ENCODE measurements at regions not wholly inside any gene's neighbourhood (a gene's known extent, or its start where the extent isn't known, plus 50 kb on each side); places are given as distances from the start of the nearest gene placed in this dataset.

DNA sequence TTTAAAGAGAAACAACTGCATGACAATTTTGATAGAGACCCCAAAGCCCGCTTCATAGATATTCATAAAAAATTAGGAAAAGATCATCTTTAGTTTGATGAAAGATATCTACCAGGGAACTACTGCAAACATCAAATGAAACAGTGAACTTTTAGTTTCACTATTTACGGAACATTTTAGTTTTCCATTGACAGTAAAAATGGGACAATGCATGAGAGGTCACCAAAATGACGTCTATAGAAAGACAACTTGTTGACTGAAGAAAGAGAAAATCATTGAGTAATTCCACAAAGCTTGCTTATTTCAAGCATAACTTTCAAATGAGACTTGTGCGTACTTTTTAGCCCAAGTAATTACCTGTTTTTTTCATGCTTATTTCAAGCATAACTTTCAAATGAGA is 411.4 kb downstream of the HLX start:
- intact Hi-C loops (cut with micrococcal nuclease): no loop called here

DNA sequence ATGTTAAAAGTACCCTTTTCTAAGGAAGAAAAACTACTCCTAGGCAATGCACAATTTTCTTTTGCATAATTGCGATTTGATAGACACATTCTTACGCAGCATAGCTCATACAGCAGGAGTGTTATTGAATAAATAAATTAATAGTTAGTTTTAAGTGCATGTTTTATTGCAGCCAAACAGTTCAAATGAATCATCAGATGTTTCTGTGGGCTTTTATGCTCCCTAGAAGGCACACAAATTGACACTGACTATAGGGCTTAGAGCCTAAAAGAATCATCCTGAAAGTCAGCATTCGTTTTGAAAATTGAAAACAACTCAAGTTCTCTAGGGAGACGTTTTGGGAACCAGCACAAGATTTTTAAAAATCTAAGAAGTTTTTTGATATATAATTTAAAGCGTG is 411.9 kb downstream of the HLX start:
- intact Hi-C loops (cut with micrococcal nuclease): no loop called here

DNA sequence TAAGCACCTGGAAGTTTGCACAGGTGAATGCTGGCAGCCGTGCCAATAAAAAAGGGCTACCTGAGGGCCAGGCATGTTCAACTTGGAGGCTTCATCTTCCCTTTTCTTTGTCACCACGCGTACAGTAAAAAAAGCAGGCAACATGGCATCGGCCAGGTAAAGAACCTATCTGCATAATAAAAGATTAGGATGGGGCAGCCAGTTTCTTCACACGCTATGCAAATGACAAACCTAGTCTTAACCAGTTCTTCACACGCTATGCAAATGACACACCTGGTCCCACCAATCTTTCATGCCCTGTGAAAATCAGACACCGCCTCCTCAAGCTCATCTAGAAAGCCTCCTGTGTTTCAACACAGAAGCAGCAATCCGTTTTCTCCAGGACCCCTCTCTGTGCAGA is 413.4 kb downstream of the HLX start:
- intact Hi-C loops (cut with micrococcal nuclease): no loop called here

DNA sequence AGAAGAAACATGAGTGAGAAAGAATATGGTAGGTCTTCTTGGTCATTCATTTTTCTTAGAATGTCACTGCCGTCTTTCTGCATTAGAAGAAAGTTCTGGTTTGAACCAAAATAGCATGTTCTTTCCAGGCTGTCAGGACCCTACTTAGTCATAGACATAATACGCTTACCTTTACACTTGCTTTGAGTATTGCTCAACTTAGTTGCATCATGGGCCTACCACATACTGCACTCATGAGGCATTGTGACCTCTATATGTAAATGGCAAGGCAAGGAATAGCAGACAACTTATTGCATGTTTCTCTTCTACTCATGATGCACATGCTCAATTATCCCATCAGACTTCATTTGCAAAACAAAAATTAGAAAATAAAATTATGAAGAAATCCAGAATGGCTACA is 415.0 kb downstream of the HLX start:
- intact Hi-C loops (cut with micrococcal nuclease): no loop called here

DNA sequence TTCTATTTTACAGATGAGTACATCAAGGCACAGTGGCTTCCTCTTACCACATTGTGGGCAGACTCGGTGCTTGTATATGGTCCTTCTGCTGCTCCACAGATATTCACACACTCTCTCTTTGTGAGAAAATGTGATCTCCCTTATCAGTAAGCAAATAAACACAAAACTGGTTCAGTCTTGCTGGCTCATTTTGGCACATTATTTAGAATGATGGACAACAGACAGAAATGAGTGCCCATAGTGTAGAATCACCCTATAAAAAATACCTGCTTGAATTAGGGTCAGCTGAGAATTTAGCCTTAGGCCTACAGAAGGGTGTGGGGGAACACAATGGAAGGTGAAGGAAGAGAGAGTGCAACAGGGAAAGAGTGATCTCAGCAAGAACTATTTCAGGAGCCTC is 423.1 kb downstream of the HLX start:
- intact Hi-C loops (cut with micrococcal nuclease): no loop called here

DNA sequence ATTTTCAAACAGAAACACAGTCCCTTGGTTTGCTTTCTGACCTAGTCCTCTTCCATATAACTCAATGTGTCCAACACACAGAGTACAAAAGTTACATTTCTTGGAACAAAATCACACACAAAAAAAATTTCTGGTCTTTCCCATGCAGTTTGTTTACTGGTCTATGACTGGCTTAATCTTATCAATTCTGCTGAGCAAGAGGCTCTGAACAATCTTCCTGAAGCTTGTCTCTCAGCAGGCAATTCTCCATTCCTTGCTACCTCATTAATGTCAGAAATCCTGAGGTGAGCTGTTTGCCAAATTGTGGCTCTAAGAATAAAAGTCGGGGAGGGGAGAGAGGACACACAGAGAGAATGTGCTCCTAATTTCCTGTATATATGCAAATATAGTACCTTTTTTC is 423.6 kb downstream of the HLX start:
- intact Hi-C loops (cut with micrococcal nuclease): no loop called here

DNA sequence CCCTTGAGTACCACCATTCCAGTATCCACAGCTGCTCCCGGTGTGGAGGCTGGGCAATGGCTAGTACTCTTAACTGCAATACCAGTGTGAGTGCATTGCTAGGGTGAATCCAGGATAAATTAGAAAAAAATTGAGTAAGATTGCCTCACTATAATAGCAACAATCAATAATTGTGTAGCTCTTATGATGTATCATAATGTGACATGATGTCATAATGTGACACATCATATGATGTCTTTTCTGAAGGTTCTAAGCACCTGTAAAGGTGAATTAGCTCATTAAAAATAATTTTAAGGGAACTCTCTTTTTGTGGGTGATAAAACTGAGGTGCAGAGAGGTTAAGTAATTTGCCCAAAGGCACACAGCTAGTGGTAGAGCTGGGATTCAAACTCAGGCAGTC is 424.4 kb downstream of the HLX start:
- intact Hi-C loops (cut with micrococcal nuclease): no loop called here

DNA sequence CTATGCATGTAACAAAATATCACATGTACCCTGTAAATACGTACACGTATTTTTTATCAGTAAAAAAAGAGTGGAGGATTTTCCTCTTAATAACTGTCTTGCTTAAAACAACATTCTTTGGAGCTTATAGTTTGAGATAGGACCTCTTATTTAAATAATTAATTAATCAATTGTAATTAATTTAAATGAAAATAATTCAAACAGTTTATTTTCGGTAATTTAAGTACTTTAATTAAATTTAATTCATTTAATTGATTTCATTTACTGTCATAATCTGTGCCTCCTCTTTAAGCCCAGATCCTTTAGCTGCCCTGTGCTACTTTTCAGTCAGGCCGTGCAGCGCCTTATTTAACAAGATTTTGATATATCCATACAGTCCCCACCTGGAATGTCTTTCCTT is 427.0 kb downstream of the HLX start:
- intact Hi-C loops (cut with micrococcal nuclease): no loop called here

DNA sequence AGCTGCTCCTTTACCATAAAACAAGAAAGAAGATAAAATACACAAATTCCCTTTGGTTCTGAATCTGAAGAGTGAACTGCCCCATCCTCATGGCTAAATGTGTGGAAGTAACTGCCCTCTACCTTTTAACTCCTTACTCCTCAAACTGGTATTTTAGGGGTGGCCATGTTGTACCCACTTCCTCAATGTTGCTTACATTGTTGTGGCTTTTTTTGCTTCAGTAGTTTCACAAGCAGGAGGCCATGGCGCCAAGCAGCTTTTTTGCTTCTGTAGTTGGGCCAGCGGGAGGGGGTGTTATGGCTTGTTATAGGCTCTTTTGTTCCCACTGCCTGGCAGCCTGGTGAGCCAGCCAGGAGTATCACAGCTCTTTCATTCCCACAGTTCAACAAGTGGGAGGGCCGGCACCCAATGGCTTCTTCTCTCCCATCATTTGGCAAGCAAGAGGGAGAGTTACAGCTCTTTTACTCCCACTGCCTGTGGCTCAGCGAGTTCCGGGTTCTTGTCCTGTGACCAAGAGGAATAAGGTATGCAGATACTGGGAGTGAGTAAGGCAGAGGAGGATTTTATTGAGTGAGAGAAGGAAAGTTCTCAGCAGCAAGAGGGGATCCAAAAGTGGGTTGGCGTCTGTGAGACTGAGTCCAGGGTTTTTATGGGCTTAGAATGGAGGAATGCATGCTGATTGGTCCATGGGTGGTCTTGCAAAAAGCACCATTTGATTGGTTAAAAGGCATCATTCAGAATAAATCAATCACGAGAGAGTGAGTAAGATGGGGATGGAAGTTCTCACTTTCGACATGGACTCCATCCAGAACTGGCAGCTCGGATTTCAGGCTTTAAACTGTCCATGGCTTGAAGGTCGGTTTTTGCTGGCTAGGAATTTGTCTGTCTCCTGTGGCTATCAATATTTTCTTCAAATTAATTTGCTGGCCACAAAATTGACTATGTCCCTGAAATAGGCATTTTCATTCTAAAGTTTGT is 429.6 kb downstream of the HLX start:
- intact Hi-C loops (cut with micrococcal nuclease): no loop called here

DNA sequence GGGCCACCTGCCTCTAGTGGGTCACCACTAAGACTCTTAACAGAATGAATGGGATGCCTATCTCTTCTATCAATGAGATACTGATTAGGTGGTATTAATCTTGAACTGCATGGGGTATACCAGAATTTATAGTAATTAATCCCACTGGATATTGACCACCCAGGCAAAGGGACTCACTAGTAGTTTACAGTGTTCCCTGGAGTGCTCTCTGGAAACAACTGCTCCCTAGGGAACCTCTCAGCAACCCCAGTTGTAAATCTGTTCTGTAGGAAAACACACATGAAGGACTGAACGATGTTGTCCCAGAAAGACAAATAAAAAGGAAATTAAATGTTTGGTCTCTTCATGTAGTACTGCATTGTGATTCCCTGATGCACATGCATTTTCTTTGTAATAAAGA is 430.5 kb downstream of the HLX start:
- intact Hi-C loops (cut with micrococcal nuclease): no loop called here

DNA sequence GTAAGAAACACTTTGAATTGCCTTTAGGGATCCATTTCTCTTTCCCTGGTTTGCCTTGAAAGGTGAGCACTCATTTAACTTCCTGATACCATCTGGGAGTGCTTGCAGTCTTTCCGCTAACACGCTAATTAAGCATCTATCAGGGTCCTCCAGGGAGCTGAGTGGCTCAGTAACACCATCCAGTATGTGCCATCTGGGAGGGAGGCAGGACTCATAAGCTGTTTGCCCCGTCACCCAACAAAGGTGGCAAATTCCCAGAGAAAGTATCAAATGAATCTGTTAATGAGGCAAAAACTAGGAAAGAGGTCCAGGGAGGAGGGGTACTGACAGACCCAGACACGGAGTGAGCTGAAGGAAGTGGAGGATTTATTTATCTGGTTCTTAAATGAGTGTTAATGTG is 430.9 kb downstream of the HLX start:
- intact Hi-C loops (cut with micrococcal nuclease): no loop called here

DNA sequence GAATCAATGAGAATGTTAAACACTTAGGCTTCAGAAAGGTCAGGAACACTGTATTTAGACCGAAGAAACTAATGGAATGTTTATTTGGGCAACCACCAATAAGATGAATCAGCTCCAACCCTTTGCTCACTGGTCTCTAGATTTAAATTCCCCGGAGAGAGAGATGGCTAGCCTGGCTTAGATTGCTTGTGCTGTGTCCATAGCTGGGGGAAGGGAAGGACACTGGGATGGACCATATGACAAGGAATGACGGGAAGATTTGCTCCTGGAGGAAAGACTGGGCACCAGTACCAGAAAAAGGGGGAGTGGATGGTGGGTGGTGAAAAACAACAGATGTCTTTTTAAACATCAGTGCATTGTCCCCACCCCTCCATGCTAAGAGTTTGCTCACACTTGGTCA is 426.6 kb downstream of the DUSP10 start:
- intact Hi-C loops (cut with micrococcal nuclease): no loop called here

DNA sequence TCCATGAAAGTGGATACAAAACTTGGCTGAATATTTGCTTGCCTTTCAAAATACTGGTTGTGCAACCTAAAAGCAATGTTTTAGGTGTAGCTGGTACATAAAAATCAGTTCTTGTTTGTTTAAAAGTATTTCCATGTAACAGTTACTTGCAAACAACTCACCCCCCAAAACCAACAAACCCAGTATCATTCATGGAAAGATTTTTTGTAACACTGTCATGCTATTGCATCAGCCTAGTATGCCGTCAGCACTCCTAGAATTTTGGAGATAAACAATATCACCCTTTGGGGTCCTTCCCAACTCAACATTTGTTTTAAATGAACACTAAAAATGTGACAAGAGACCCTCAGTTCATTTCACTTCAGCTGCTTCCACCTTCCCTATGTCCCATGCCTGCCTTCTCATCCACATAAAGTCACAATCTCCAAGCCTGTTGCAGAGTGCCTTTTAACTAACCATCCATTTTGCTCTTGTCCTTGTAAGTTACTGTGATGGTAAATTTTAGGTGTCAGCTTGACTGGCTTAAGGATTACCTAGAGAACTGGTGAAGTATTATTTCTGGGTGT is 425.3 kb downstream of the DUSP10 start:
- intact Hi-C loops (cut with micrococcal nuclease): no loop called here

DNA sequence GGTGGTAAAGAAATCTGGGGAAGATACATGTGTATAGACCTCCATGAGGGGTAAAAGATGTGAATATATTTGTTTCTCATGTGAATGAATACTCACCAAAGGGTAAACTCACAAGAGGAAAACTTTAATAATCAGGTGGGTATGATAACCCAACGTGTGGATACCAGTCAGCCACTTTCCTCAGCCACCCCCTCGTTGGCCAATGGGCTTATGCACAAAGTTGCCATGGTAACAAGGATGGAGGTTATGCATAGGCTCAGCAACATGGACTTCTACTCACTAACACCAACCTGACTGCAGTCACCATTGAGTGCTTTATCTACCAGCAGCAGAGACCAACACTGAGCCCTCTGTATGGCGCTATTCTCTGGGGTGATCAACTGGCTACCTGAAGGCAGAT is 424.4 kb downstream of the DUSP10 start:
- intact Hi-C loops (cut with micrococcal nuclease): no loop called here

DNA sequence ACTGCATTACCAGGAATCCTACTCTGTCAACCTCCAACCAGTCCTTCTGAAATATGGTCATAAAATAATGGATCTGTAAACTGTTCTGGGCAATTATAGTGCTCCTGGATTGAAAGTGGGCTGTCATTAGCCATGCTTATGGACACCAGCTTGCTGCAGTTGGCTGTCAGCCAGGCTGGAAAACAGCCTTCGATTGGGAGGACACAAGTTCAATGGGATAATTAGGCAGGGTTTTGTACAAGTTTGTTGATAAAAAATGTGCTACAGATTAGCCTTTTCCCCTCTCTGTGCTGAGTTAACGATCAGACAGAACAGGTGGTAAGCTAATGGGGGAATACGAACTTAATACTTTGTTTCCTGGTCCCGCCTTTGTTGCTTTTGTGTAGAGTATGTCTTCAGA is 413.9 kb downstream of the DUSP10 start:
- intact Hi-C loops (cut with micrococcal nuclease): no loop called here

DNA sequence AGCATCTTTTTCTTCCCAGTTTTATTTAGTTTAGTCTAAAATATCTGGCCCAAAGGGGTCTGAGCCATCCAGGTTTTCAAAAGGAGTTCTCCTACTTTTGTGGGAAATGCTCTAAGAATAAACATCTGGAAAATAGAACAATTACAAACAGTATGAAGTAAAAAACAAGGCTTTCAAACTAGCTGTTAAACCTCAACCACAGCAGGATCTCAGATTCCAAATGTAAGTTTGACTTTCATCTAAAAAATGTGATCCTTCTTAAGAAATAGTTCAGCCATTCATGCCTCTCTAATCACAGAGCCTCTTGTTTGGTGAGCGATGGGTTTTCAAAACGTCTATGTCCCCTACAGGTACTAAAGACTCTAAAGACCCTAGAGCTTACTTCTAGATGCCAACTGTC is 413.5 kb downstream of the DUSP10 start:
- intact Hi-C loops (cut with micrococcal nuclease): no loop called here

DNA sequence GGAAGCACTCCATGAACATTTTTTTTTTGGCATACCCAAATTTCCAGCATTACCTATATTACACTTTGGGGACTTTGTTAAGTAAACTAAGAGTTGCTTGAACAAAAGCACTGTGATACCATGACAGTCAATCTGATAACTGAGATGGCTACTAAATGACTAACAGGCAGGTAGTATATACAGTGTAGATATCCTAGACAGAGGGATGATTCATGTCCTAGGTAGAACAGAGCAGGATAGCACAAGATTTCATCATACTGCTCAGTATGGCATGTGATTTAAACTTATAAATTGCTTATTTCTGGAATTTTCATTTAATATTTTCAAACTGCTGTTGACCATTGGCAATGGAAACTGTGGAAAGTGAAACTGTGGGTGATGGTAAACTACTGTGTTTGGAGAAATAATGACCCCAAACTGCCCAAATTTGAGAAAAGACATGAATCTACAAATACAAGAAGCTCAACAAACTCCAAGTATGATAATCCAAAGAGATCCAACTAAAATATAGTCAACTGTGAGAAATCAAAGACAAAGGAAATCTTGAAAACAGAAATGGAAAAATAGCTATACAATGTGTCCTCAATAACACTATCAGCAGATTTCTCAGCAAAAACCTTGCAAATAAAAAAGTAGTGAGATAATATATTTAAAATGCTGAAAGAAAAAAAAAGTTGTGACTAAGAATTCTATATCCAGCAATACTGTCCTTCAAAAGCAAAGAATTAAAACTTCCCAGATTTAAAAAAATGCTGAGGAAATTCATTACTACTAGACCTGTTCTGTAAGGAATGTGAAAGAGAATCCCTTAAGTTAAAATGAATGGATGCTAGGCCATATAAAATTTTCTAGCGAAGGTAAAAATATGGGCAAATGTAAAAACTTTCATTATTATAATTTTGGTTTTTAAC is 410.4 kb downstream of the DUSP10 start:
- intact Hi-C loops (cut with micrococcal nuclease): no loop called here

DNA sequence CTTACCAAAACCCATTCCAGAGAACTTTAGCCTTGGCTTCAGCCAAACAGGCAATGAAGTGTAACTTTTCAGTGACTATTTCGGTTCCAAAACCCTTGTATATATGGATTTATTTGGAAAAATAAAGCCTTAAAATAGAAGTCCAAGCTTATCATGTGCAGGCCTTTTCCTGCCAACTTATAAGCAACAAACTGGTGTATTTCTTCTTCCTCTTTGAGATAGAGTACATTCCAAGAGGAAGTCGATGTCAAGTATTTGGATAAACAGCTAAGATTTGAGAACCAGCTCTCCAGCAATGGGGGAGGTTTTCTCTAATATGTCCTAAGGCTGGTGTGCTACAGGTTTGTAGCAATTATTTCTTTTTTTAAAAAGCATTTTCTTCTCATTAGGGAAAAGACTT is 407.8 kb downstream of the DUSP10 start:
- intact Hi-C loops (cut with micrococcal nuclease): no loop called here

DNA sequence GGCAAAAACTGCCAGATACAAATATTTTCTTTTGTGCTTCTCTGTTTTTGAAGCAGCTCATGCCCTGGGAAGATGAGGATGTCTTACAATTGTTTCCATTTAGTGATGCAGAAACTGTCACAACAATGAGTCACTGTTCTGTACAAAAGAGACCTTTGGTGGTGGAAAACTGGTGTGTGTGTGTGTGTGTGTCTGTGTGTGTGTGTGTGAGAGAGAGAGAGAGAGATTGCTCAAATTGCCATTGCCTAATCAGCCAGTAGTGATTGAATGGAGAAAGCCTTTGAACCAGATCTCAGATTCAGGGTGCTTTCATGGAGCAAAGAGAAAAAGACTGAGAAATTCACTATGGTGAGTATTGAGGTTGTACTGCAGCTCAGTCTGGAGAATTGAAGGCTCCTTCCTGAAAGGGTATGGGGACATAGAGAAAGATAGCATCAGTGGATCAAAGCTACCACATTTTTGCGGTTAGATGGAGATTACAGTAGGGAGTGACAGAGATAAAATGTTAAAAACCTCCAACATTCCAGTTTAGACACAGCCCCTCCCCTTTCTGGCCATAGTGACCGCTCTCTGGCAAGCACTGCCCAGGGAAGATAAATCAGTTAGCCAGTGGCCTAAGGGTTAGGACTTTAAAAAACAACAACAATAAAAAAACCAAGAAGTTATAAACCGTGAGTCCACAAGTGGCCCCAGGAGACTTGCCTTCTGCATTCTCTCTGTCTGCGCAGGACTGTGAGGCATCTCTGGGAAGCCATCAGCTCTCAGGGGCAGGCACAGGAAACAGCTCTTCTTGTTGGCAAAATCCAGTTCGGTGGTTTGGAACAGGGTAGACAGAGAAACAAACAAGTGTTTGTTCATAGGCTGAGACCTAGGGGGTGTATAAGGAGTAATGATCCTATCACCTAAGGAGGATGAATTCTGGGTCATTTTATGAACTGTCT is 406.5 kb downstream of the DUSP10 start:
- intact Hi-C loops (cut with micrococcal nuclease): no loop called here

DNA sequence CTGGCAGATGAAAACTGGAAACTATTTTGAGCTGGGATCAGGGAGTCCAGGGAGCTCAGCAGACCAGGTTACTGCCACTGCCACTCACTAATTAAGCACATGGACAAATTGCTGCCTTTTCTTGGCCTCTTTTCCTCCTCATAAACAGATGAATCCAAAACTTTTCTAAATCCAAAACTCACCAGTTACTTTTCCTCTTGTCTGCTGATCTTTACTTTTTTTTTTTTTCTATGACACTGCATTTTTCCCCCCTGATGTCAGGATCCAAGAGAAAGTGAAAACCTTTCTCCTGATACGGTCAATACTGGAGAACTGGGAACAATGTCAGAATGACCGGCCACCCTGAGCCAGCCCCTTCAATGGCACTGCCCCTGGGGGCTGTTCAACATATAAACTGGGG is 405.8 kb downstream of the DUSP10 start:
- intact Hi-C loops (cut with micrococcal nuclease): no loop called here

DNA sequence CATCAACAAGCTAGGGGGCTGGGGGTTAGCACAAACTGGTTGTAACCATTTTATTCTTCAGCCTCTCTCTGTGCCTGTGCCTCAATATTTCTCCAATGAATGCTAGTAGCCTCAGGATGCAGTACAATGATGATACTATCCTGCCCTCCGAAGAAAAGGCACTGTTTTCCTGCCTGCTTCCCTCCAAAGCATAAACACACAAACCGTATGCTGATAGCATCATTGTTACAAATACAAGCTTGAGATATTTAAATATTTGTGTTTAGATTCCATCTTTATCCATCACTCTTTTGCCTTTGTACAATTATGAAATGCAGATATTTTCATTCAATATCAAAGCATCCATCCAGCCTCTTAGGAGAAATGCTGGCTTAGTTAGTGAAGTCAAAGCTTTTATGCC is 404.8 kb downstream of the DUSP10 start:
- intact Hi-C loops (cut with micrococcal nuclease): no loop called here

All from T-helper 2 cell treated with Interferon-gamma antibody and Interleukin-4, amounts not matched to agents 100 ng/mL and 5 ng/mL, for 36 hours (primary cell).